ENCODE measurements at regions not wholly inside any gene's neighbourhood (a gene's known extent, or its start where the extent isn't known, plus 50 kb on each side); places are given as distances from the start of the nearest gene placed in this dataset.

DNA sequence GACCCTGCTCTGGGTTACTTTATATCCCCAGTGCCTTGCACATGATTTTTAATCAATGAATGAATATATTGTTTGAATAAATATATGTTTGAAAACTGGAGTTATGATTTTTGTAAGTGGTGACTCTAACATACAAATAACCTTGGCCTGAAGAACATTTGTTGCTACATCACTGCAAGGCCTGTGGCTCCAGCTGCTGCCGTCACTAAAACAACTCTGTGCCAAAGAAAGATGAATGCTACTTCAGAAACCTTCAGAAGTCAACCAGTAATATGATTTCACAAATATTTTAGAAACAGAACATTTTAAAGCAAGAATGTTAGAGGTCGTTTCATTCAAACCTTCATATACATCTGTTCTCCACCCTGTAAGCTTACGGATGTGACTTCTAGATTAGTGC lies 60.6 kb upstream of the SEC16B start:
- TF ChIP-seq CTCF (IDR thresholded peaks at IDR 0.05): no peak
- no peak for TF ChIP-seq POLR2AphosphoS5 (IDR thresholded peaks at IDR 0.05; ENCODE audit: low read depth, low read length)
- no peak for TF ChIP-seq SIN3A (IDR thresholded peaks at IDR 0.05; ENCODE audit: borderline replicate concordance, insufficient read depth, low read depth, low read length)
- TF ChIP-seq TCF7L2 (IDR thresholded peaks at IDR 0.05; ENCODE audit: low read depth, low read length): no peak
- no peak for TF ChIP-seq REST (IDR thresholded peaks at IDR 0.05; ENCODE audit: insufficient read depth in 1 of 2, low read depth in 2 of 2, low read length in 1 of 2)

Data from Panc1 (cell line).